Aorta (tissue), 5 donors: ENCODE measurements at regions not wholly inside any gene's neighbourhood (a gene's known extent, or its start where the extent isn't known, plus 50 kb on each side); places are given as distances from the start of the nearest gene placed in this dataset.

Source experiments
- ATAC-seq: fragments of 200-7000 bp; cut with Tn5 transposase; one replicate; pipeline ENCODE4 v1.9.1; 2022; ENCODE audit warnings: moderate library complexity; ENCODE audit not compliant: low FRiP score
- DNase-seq, 2 donors: peaks; one replicate each; pipeline ENCODE4 v3.0.0-alpha.2; 2020
- H3K27ac ChIP-seq, 2 donors: one replicate each; pipeline ENCODE4 v1.5.1; 2013; ENCODE audit warnings: low read length in 2 of 2, mild to moderate bottlenecking in 2 of 2, moderate library complexity in 2 of 2, control low read depth in 1 of 2, inconsistent platforms in 1 of 2, low read depth in 1 of 2
- H3K27me3 ChIP-seq, 2 donors: one replicate each; pipeline ENCODE4 v1.6.1; 2013; ENCODE audit warnings: control low read depth in 1 of 2, low read length in 1 of 2, mild to moderate bottlenecking in 1 of 2, moderate library complexity in 1 of 2; ENCODE audit not compliant: insufficient read depth in 2 of 2, control insufficient read depth in 1 of 2
- H3K36me3 ChIP-seq, 2 donors: one replicate each; pipeline ENCODE4 v1.6.1; 2013; ENCODE audit warnings: control low read depth in 1 of 2, low read length in 1 of 2, mild to moderate bottlenecking in 1 of 2; ENCODE audit not compliant: insufficient read depth in 2 of 2, control insufficient read depth in 1 of 2
- H3K4me1 ChIP-seq, 2 donors: one replicate each; pipeline ENCODE4 v1.6.1; 2013; ENCODE audit warnings: low read length in 2 of 2, control low read depth in 1 of 2, mild to moderate bottlenecking in 1 of 2, moderate library complexity in 1 of 2; ENCODE audit not compliant: insufficient read depth in 2 of 2, control insufficient read depth in 1 of 2
- H3K4me3 ChIP-seq, 2 donors: one replicate each; pipeline ENCODE4 v1.5.1; 2013; ENCODE audit warnings: low read length in 2 of 2, control low read depth in 1 of 2, mild to moderate bottlenecking in 1 of 2
- H3K9me3 ChIP-seq: one replicate; pipeline ENCODE4 v1.6.1; 2013; ENCODE audit warnings: mild to moderate bottlenecking, low read length; ENCODE audit not compliant: control insufficient read depth
- WGBS, 2 donors: extraction: QIAGEN DNeasy Blood & Tissue Kit; methylation state at CpG; one replicate each; pipeline ENCODE4 v1.1.7; 2013; 5-methylcytosine and 5-hydroxymethylcytosine counted together
- intact Hi-C, 2 donors: fragments of 100-400 bp; cut with DNase I; formaldehyde crosslinking; loops; one replicate each; pipeline versions ENCODE4 v1.14.2 to v1.15.0; 2022
- donor health status: healthy with polysubstance abuse.
- donor health status: Bipolar disorder and iron deficiency.
- donor health status: DM: no; HTN: no; CAD: no.
- donor health status: DM: no; HTN: no; CAD: no.
- donor health status: DM: yes; HTN: yes; CAD: no.

GRCh38 chr12:38985961-38986360 lies 80.6 kb upstream of the CPNE8 start:
- 83 to 84% methylated on average over 1 of the region's 1 CpG for WGBS, 2 donors
- intact Hi-C loops: no loop called here
- no peak overlapping the region for H3K27ac ChIP-seq

GRCh38 chr12:38984388-38984787 lies 79.0 kb upstream of the CPNE8 start:
- Histone ChIP-seq H3K36me3 (no peaks in the 10 kb centered on the region), H3K4me1 (no peaks in the 10 kb centered on the region), H3K27ac (no peak overlapping the region), H3K4me3 (no peak overlapping the region), H3K27me3 (no peaks in the 10 kb centered on the region), H3K9me3 (peaks cover 3% of the 10 kb centered on the region)
- intact Hi-C loops: no loop called here
- ATAC-seq (no peak), DNase-seq (no peak)
- WGBS, 2 donors: 92% methylated on average over 1 of the region's 1 CpG

More at GRCh38 chr12:38985961-38986360, 80.6 kb upstream of the CPNE8 start:
- no peaks in the 10 kb centered on the region for H3K36me3 ChIP-seq
- H3K4me1 ChIP-seq: no peaks in the 10 kb centered on the region
- no peaks in the 10 kb centered on the region for H3K27me3 ChIP-seq
- ATAC-seq (no peak), DNase-seq (no peak)
- H3K9me3 ChIP-seq: peaks cover 3% of the 10 kb centered on the region
- no peak overlapping the region for H3K4me3 ChIP-seq

GRCh38 chr12:38983117-38983571 lies 77.8 kb upstream of the CPNE8 start:
- H3K36me3 ChIP-seq: no peaks in the 10 kb centered on the region
- 76 to 80% methylated on average over 6 of the region's 6 CpGs for WGBS, 2 donors
- H3K4me3 ChIP-seq: no peak overlapping the region
- ATAC-seq (no peak), DNase-seq (no peak)
- no peaks in the 10 kb centered on the region for H3K4me1 ChIP-seq
- peaks cover 3% of the 10 kb centered on the region for H3K9me3 ChIP-seq
- intact Hi-C loops: no loop called here
- H3K27me3 ChIP-seq: no peaks in the 10 kb centered on the region
- no peak overlapping the region for H3K27ac ChIP-seq

- Histone ChIP-seq H3K36me3 (no peaks in the 10 kb centered on the region), H3K27me3 (no peaks in the 10 kb centered on the region), H3K9me3 (no peaks in the 10 kb centered on the region), H3K4me3 (no peak overlapping the region), H3K4me1 (no peaks in the 10 kb centered on the region), H3K27ac (no peak overlapping the region)
- DNase-seq (no peak), ATAC-seq (no peak)
- 28 to 35% methylated on average over 1 of the region's 1 CpG for WGBS, 2 donors
- intact Hi-C loops: no loop called here
Observed at GRCh38 chr12:38977132-38977531, 71.7 kb upstream of the CPNE8 start.

- intact Hi-C loops: no loop called here
- no peak for ATAC-seq
- WGBS, 2 donors: 45 to 50% methylated on average over 2 of the region's 2 CpGs
- H3K4me3 ChIP-seq: no peak overlapping the region
- H3K4me1 ChIP-seq: no peaks in the 10 kb centered on the region
- H3K27ac ChIP-seq: no peak overlapping the region
- no peaks in the 10 kb centered on the region for H3K9me3 ChIP-seq
- no peak for DNase-seq
- no peaks in the 10 kb centered on the region for H3K27me3 ChIP-seq
- H3K36me3 ChIP-seq: no peaks in the 10 kb centered on the region
Observed at GRCh38 chr12:38969706-38970105, 64.3 kb upstream of the CPNE8 start.

GRCh38 chr12:38961683-38962082 lies 56.3 kb upstream of the CPNE8 start:
- H3K27ac ChIP-seq: no peak overlapping the region
- no peak for ATAC-seq

GRCh38 chr12:38961012-38961411 lies 55.6 kb upstream of the CPNE8 start:
- Histone ChIP-seq H3K9me3 (no peaks in the 10 kb centered on the region), H3K27ac (no peak overlapping the region), H3K4me3 (no peak overlapping the region), H3K4me1 (no peaks in the 10 kb centered on the region), H3K36me3 (no peaks in the 10 kb centered on the region), H3K27me3 (no peaks in the 10 kb centered on the region)
- 19 to 27% methylated on average over 1 of the region's 1 CpG for WGBS, 2 donors
- ATAC-seq (no peak), DNase-seq (no peak)
- intact Hi-C loops: no loop called here

More at GRCh38 chr12:38961683-38962082, 56.3 kb upstream of the CPNE8 start:
- DNase-seq: no peak
- H3K36me3 ChIP-seq: no peaks in the 10 kb centered on the region
- intact Hi-C loops: no loop called here
- no peaks in the 10 kb centered on the region for H3K4me1 ChIP-seq
- no peak overlapping the region for H3K4me3 ChIP-seq
- H3K27me3 ChIP-seq: no peaks in the 10 kb centered on the region
- WGBS, 2 donors: 84% methylated on average over 5 of the region's 5 CpGs
- H3K9me3 ChIP-seq: no peaks in the 10 kb centered on the region

GRCh38 chr12:38956337-38956736 lies 50.9 kb upstream of the CPNE8 start:
- no peak overlapping the region for H3K4me3 ChIP-seq
- no peaks in the 10 kb centered on the region for H3K36me3 ChIP-seq
- DNase-seq (no peak), ATAC-seq (no peak)
- H3K9me3 ChIP-seq: peaks cover 2% of the 10 kb centered on the region
- H3K27ac ChIP-seq: no peak overlapping the region
- H3K4me1 ChIP-seq: no peaks in the 10 kb centered on the region
- H3K27me3 ChIP-seq: no peaks in the 10 kb centered on the region
- intact Hi-C loops: no loop called here
